ENCODE measurements at regions not wholly inside any gene's neighbourhood (a gene's known extent, or its start where the extent isn't known, plus 50 kb on each side); places are given as distances from the start of the nearest gene placed in this dataset.
"Not testable (repeated sequence)": the region's sequence is repeated elsewhere in the genome, so short reads cannot be mapped to it uniquely, and the experiment has no call there.

- ATAC-seq (ENCODE audit: low FRiP score), result no peak
- WGBS, 2 donors, result 91 to 95% methylated on average over 2 of the region's 2 CpGs
- no peaks in the 10 kb centered on the region for H3K9me3 ChIP-seq (ENCODE audit: control insufficient read depth, low read length)
- H3K4me3 ChIP-seq (ENCODE audit: low read length in 2 of 2), result no peak overlapping the region
- H3K4me1 ChIP-seq (ENCODE audit: control insufficient read depth in 1 of 2, insufficient read depth in 2 of 2, low read length in 2 of 2), result no peaks in the 10 kb centered on the region
- no peak overlapping the region for H3K27ac ChIP-seq (ENCODE audit: low read depth in 1 of 2, low read length in 2 of 2)
- no peak for DNase-seq
- intact Hi-C loops (cut with DNase I), result no loop called here
- no peaks in the 10 kb centered on the region for H3K27me3 ChIP-seq (ENCODE audit: control insufficient read depth in 1 of 2, insufficient read depth in 2 of 2, low read length in 1 of 2)
- H3K36me3 ChIP-seq (ENCODE audit: control insufficient read depth in 1 of 2, insufficient read depth in 2 of 2, low read length in 1 of 2), result no peaks in the 10 kb centered on the region
Measured at GRCh38 chr2:144905956-144906355, 386.0 kb upstream of the ZEB2 start.

- intact Hi-C loops (cut with DNase I), result no loop called here
- 91 to 94% methylated on average over 3 of the region's 3 CpGs for WGBS, 2 donors
Measured at GRCh38 chr2:144904612-144905011, 384.7 kb upstream of the ZEB2 start.

GRCh38 chr2:144903045-144903444, 383.1 kb upstream of the ZEB2 start:
- H3K27ac ChIP-seq (ENCODE audit: low read depth in 1 of 2, low read length in 2 of 2); H3K9me3 ChIP-seq (ENCODE audit: control insufficient read depth, low read length); ATAC-seq (ENCODE audit: low FRiP score); H3K27me3 ChIP-seq (ENCODE audit: control insufficient read depth in 1 of 2, insufficient read depth in 2 of 2, low read length in 1 of 2); DNase-seq; H3K4me3 ChIP-seq (ENCODE audit: low read length in 2 of 2); H3K4me1 ChIP-seq (ENCODE audit: control insufficient read depth in 1 of 2, insufficient read depth in 2 of 2, low read length in 2 of 2); intact Hi-C loops (cut with DNase I); H3K36me3 ChIP-seq (ENCODE audit: control insufficient read depth in 1 of 2, insufficient read depth in 2 of 2, low read length in 1 of 2): not testable (repeated sequence)
- 83 to 96% methylated on average over 12 to 17 of the region's 19 CpGs for WGBS, 2 donors

More at GRCh38 chr2:144904612-144905011, 384.7 kb upstream of the ZEB2 start:
- no peaks in the 10 kb centered on the region for H3K27me3 ChIP-seq (ENCODE audit: control insufficient read depth in 1 of 2, insufficient read depth in 2 of 2, low read length in 1 of 2)
- no peaks in the 10 kb centered on the region for H3K36me3 ChIP-seq (ENCODE audit: control insufficient read depth in 1 of 2, insufficient read depth in 2 of 2, low read length in 1 of 2)
- DNase-seq, result no peak
- ATAC-seq (ENCODE audit: low FRiP score), result no peak
- H3K4me3 ChIP-seq (ENCODE audit: low read length in 2 of 2), result no peak overlapping the region
- H3K9me3 ChIP-seq (ENCODE audit: control insufficient read depth, low read length), result no peaks in the 10 kb centered on the region
- H3K4me1 ChIP-seq (ENCODE audit: control insufficient read depth in 1 of 2, insufficient read depth in 2 of 2, low read length in 2 of 2), result no peaks in the 10 kb centered on the region
- H3K27ac ChIP-seq (ENCODE audit: low read depth in 1 of 2, low read length in 2 of 2), result no peak overlapping the region

- H3K9me3 ChIP-seq (ENCODE audit: control insufficient read depth, low read length); DNase-seq; ATAC-seq (ENCODE audit: low FRiP score); H3K4me3 ChIP-seq (ENCODE audit: low read length in 2 of 2); H3K4me1 ChIP-seq (ENCODE audit: control insufficient read depth in 1 of 2, insufficient read depth in 2 of 2, low read length in 2 of 2); intact Hi-C loops (cut with DNase I); H3K27me3 ChIP-seq (ENCODE audit: control insufficient read depth in 1 of 2, insufficient read depth in 2 of 2, low read length in 1 of 2); H3K27ac ChIP-seq (ENCODE audit: low read depth in 1 of 2, low read length in 2 of 2); H3K36me3 ChIP-seq (ENCODE audit: control insufficient read depth in 1 of 2, insufficient read depth in 2 of 2, low read length in 1 of 2): not testable (repeated sequence)
- WGBS, 2 donors, result 63 to 81% methylated on average over 3 of the region's 4 CpGs
Measured at GRCh38 chr2:144901386-144901785, 381.5 kb upstream of the ZEB2 start.

GRCh38 chr2:144896341-144896740, 376.4 kb upstream of the ZEB2 start:
- Histone ChIP-seq H3K27ac (ENCODE audit: low read depth in 1 of 2, low read length in 2 of 2) (no peak overlapping the region), H3K4me3 (ENCODE audit: low read length in 2 of 2) (no peak overlapping the region), H3K9me3 (ENCODE audit: control insufficient read depth, low read length) (no peaks in the 10 kb centered on the region), H3K36me3 (ENCODE audit: control insufficient read depth in 1 of 2, insufficient read depth in 2 of 2, low read length in 1 of 2) (no peaks in the 10 kb centered on the region), H3K4me1 (ENCODE audit: control insufficient read depth in 1 of 2, insufficient read depth in 2 of 2, low read length in 2 of 2) (no peaks in the 10 kb centered on the region), H3K27me3 (ENCODE audit: control insufficient read depth in 1 of 2, insufficient read depth in 2 of 2, low read length in 1 of 2) (no peaks in the 10 kb centered on the region)
- intact Hi-C loops (cut with DNase I), result no loop called here
- ATAC-seq (ENCODE audit: low FRiP score), result no peak
- DNase-seq, result no peak
- 90 to 95% methylated on average over 1 of the region's 1 CpG for WGBS, 2 donors

- Histone ChIP-seq H3K9me3 (ENCODE audit: control insufficient read depth, low read length) (no peaks in the 10 kb centered on the region), H3K27me3 (ENCODE audit: control insufficient read depth in 1 of 2, insufficient read depth in 2 of 2, low read length in 1 of 2) (no peaks in the 10 kb centered on the region), H3K36me3 (ENCODE audit: control insufficient read depth in 1 of 2, insufficient read depth in 2 of 2, low read length in 1 of 2) (no peaks in the 10 kb centered on the region), H3K4me3 (ENCODE audit: low read length in 2 of 2) (no peak overlapping the region), H3K27ac (ENCODE audit: low read depth in 1 of 2, low read length in 2 of 2) (no peak overlapping the region), H3K4me1 (ENCODE audit: control insufficient read depth in 1 of 2, insufficient read depth in 2 of 2, low read length in 2 of 2) (no peaks in the 10 kb centered on the region)
- WGBS, 2 donors, result 68 to 72% methylated on average over 8 of the region's 8 CpGs
- intact Hi-C loops (cut with DNase I), result no loop called here
- DNase-seq (no peak), ATAC-seq (ENCODE audit: low FRiP score) (no peak)
Measured at GRCh38 chr2:144894612-144895599, 375.0 kb upstream of the ZEB2 start.

- Histone ChIP-seq H3K4me3 (ENCODE audit: low read length in 2 of 2) (no peak overlapping the region), H3K36me3 (ENCODE audit: control insufficient read depth in 1 of 2, insufficient read depth in 2 of 2, low read length in 1 of 2) (no peaks in the 10 kb centered on the region), H3K27me3 (ENCODE audit: control insufficient read depth in 1 of 2, insufficient read depth in 2 of 2, low read length in 1 of 2) (no peaks in the 10 kb centered on the region), H3K4me1 (ENCODE audit: control insufficient read depth in 1 of 2, insufficient read depth in 2 of 2, low read length in 2 of 2) (no peaks in the 10 kb centered on the region), H3K9me3 (ENCODE audit: control insufficient read depth, low read length) (no peaks in the 10 kb centered on the region), H3K27ac (ENCODE audit: low read depth in 1 of 2, low read length in 2 of 2) (no peak overlapping the region)
- ATAC-seq (ENCODE audit: low FRiP score) (no peak), DNase-seq (no peak)
- WGBS, 2 donors, result 94 to 97% methylated on average over 4 of the region's 4 CpGs
- intact Hi-C loops (cut with DNase I), result no loop called here
Measured at GRCh38 chr2:144893464-144893863, 373.5 kb upstream of the ZEB2 start.

- no peak for ATAC-seq (ENCODE audit: low FRiP score)
- no peaks in the 10 kb centered on the region for H3K27me3 ChIP-seq (ENCODE audit: control insufficient read depth in 1 of 2, insufficient read depth in 2 of 2, low read length in 1 of 2)
- no peak overlapping the region for H3K27ac ChIP-seq (ENCODE audit: low read depth in 1 of 2, low read length in 2 of 2)
- H3K4me1 ChIP-seq (ENCODE audit: control insufficient read depth in 1 of 2, insufficient read depth in 2 of 2, low read length in 2 of 2), result no peaks in the 10 kb centered on the region
- no peak for DNase-seq
- no peaks in the 10 kb centered on the region for H3K36me3 ChIP-seq (ENCODE audit: control insufficient read depth in 1 of 2, insufficient read depth in 2 of 2, low read length in 1 of 2)
- H3K9me3 ChIP-seq (ENCODE audit: control insufficient read depth, low read length), result no peaks in the 10 kb centered on the region
- intact Hi-C loops (cut with DNase I), result no loop called here
- H3K4me3 ChIP-seq (ENCODE audit: low read length in 2 of 2), result no peak overlapping the region
- 37% methylated on average over 1 of the region's 1 CpG for WGBS, 2 donors
Measured at GRCh38 chr2:144890828-144891227, 370.9 kb upstream of the ZEB2 start.

GRCh38 chr2:144889348-144889747, 369.4 kb upstream of the ZEB2 start:
- H3K4me1 ChIP-seq (ENCODE audit: control insufficient read depth in 1 of 2, insufficient read depth in 2 of 2, low read length in 2 of 2), result no peaks in the 10 kb centered on the region
- 97% methylated on average over 5 of the region's 5 CpGs for WGBS, 2 donors
- no peak for ATAC-seq (ENCODE audit: low FRiP score)
- DNase-seq, result no peak
- no peaks in the 10 kb centered on the region for H3K36me3 ChIP-seq (ENCODE audit: control insufficient read depth in 1 of 2, insufficient read depth in 2 of 2, low read length in 1 of 2)
- H3K27me3 ChIP-seq (ENCODE audit: control insufficient read depth in 1 of 2, insufficient read depth in 2 of 2, low read length in 1 of 2), result no peaks in the 10 kb centered on the region
- H3K9me3 ChIP-seq (ENCODE audit: control insufficient read depth, low read length), result no peaks in the 10 kb centered on the region
- H3K4me3 ChIP-seq (ENCODE audit: low read length in 2 of 2), result no peak overlapping the region
- no peak overlapping the region for H3K27ac ChIP-seq (ENCODE audit: low read depth in 1 of 2, low read length in 2 of 2)
- intact Hi-C loops (cut with DNase I), result no loop called here
